ENCODE measurements at regions not wholly inside any gene's neighbourhood (a gene's known extent, or its start where the extent isn't known, plus 50 kb on each side); places are given as distances from the start of the nearest gene placed in this dataset.

DNA sequence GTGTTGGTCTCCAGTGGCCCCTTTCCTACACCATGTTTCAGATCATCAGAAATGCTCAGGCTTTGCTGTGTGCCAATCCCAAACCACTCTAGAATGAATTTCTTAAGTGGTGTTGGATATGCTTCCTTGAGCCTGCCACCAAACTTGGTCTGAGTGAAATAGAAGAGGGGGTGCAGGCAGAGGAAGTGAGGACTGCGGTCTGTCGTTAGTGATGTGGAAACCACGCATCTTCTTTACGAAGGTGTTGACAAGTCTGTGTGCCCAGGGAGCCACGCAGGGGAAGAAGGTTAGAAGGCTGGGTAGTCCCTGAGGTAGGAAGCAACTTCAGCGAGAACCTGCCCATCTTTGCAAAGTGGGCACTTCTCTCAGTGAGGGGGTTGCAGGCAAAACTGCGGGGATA lies 187.4 kb upstream of the NAV2 start:
- intact Hi-C loops (cut with DNase I; ENCODE audit: low total_unique reads), result no loop called here
- DNase-seq (ENCODE audit: low spot score in 2 of 2), result no peak
- 82 to 87% methylated on average over 7 of the region's 7 CpGs for WGBS, 2 donors
- no peak overlapping the region for H3K4me3 ChIP-seq (ENCODE audit: low read depth, poor library complexity, severe bottlenecking)
- TF ChIP-seq POLR2A (IDR thresholded peaks at IDR 0.05), result no peak

DNA sequence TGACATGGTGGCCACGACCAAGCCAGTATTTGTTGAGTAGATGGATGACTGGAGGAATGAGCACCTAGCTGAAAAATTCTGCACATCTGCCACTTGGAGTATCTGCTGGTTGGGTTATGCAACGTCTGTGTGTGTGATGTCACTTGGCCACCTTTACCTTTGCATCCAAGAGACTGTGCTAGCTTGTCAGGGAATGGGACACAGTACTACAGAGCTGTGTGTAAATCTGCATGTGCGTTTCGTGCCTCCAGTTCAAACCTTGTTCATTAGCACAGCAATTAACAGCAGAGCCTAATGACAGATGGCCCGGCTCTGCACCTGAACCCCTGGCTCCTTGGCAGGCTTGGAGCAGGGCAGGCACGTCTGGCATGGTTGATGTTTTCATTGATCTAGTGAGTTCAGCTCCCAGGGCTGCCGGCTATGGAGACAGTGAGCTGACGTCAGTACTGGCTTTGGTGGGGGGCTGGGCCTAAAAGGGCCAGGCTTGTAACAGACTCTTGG lies 188.4 kb upstream of the NAV2 start:
- no peak for DNase-seq (ENCODE audit: low spot score in 2 of 2)
- 25 to 52% methylated on average over 7 to 8 of the region's 8 CpGs for WGBS, 2 donors

DNA sequence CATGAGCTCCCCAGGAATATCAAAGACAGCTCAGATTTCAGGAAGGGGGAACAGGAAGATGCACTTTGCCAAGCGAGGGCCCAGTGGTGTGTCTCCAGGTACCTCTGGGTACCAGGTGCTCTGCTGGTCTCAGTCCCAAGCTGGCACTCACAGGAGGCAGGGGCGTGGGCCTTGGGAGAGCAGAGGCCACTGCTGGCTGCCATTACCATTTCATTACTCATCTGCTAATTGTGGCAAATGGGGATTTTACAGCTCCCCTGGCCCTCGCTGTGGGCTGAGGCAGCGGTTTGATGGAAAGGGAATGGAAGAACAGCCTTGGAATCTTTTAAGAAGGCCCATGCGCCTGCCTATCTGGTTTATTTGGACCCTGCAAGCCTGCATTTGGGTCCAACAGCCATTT lies 192.0 kb upstream of the NAV2 start:
- H3K4me3 ChIP-seq (ENCODE audit: low read depth, poor library complexity, severe bottlenecking), result no peak overlapping the region
- TF ChIP-seq, protein P1, sequence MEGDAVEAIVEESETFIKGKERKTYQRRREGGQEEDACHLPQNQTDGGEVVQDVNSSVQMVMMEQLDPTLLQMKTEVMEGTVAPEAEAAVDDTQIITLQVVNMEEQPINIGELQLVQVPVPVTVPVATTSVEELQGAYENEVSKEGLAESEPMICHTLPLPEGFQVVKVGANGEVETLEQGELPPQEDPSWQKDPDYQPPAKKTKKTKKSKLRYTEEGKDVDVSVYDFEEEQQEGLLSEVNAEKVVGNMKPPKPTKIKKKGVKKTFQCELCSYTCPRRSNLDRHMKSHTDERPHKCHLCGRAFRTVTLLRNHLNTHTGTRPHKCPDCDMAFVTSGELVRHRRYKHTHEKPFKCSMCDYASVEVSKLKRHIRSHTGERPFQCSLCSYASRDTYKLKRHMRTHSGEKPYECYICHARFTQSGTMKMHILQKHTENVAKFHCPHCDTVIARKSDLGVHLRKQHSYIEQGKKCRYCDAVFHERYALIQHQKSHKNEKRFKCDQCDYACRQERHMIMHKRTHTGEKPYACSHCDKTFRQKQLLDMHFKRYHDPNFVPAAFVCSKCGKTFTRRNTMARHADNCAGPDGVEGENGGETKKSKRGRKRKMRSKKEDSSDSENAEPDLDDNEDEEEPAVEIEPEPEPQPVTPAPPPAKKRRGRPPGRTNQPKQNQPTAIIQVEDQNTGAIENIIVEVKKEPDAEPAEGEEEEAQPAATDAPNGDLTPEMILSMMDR (IDR thresholded peaks at IDR 0.05), result no peak
- TF ChIP-seq POLR2A (IDR thresholded peaks at IDR 0.05), result no peak
- WGBS, 2 donors, result 73 to 76% methylated on average over 5 of the region's 5 CpGs
- intact Hi-C loops (cut with DNase I; ENCODE audit: low total_unique reads), result no loop called here
- DNase-seq (ENCODE audit: low spot score in 2 of 2), result no peak

More for the DNA sequence above, 188.4 kb upstream of the NAV2 start:
- no peak overlapping the region for H3K4me3 ChIP-seq (ENCODE audit: low read depth, poor library complexity, severe bottlenecking)
- no peak for TF ChIP-seq POLR2A (IDR thresholded peaks at IDR 0.05)
- TF ChIP-seq, protein P1 (IDR thresholded peaks at IDR 0.05), result no peak
- intact Hi-C loops (cut with DNase I; ENCODE audit: low total_unique reads), result no loop called here

DNA sequence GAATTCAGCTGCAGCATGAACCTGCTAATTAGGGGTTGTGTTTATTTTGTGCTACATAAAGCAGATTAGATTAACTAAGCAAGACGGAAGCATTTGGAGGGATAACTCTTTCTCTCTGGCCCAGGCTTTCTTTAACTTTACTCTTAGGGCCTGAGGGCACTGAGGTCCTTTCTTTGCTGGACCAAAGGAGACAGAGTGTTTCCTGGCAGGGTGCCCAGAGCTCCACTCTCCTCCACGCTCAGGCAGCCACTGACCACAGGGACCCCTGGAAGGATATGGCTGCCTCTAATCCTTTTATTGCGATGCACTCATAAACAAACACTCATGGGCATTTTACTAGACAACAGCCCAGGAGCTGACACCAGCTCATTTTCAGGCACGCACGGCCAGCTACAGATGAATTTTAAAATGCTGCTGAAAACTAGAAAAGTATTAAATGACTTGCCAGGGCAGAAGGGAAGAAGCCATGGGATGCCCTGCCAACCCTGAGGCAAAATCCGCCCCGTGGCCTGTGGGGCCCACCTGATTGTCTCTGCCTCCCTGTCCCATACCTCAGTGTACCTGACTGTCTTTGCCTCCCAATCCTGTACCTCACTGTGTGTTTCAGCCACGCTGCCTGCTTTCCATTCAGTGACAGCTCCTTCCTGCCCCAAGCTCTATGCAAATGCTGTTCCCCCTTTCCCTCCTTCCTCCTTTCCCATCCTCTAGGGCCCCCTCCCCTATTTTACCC lies 192.6 kb upstream of the NAV2 start:
- TF ChIP-seq POLR2A (IDR thresholded peaks at IDR 0.05), result no peak
- TF ChIP-seq, protein P1 (IDR thresholded peaks at IDR 0.05), result no peak
- intact Hi-C loops (cut with DNase I; ENCODE audit: low total_unique reads), result no loop called here
- WGBS, 2 donors, result 69 to 79% methylated on average over 8 of the region's 8 CpGs
- no peak overlapping the region for H3K4me3 ChIP-seq (ENCODE audit: low read depth, poor library complexity, severe bottlenecking)
- DNase-seq (ENCODE audit: low spot score in 2 of 2), result no peak

DNA sequence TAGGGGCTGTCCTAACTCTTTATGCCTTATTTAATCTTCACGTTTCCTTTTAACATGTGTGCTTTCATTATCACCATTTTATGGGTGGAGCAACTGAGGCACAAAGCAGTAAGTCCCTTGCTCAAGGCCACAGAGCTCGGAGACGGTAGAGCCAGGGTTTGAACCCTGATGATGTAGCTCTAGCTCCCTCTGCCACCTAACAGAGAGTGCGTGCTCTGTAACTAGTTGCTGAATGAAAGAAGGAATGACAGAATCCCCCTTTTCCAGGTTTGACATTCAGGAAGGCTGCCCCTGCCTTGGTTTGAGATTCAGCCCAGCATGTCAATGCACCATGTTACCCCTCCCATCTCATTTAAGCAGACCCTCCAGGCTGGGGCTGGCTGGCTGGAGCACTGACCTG lies 193.3 kb upstream of the NAV2 start:
- no peak for TF ChIP-seq POLR2A (IDR thresholded peaks at IDR 0.05)
- intact Hi-C loops (cut with DNase I; ENCODE audit: low total_unique reads), result no loop called here
- no peak overlapping the region for H3K4me3 ChIP-seq (ENCODE audit: low read depth, poor library complexity, severe bottlenecking)
- 68 to 90% methylated on average over 4 of the region's 4 CpGs for WGBS, 2 donors
- DNase-seq (ENCODE audit: low spot score in 2 of 2), result no peak

DNA sequence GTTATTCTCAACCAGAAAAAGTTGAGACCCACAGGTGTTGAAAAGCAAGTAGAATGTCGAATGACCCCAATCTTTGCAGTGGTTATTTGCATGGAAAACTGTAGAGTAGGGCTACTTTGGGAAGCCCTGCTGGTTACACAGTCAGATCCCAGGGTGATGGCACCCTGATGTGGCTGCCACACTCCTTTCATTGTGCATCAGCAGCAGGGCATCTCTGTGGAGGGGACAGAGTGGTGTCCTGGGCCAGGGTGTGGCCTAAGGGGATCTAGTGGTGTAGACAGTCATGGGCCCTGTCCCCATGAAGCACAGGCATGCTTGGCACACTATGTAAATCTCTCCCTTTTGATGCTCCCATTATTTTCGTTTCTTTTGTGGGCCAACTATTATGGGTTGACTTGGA lies 199.4 kb upstream of the NAV2 start:
- intact Hi-C loops (cut with DNase I; ENCODE audit: low total_unique reads), result no loop called here
- no peak for DNase-seq (ENCODE audit: low spot score in 2 of 2)
- TF ChIP-seq POLR2A (IDR thresholded peaks at IDR 0.05), result no peak
- no peak overlapping the region for H3K4me3 ChIP-seq (ENCODE audit: low read depth, poor library complexity, severe bottlenecking)
- 75 to 83% methylated on average over 2 of the region's 2 CpGs for WGBS, 2 donors

DNA sequence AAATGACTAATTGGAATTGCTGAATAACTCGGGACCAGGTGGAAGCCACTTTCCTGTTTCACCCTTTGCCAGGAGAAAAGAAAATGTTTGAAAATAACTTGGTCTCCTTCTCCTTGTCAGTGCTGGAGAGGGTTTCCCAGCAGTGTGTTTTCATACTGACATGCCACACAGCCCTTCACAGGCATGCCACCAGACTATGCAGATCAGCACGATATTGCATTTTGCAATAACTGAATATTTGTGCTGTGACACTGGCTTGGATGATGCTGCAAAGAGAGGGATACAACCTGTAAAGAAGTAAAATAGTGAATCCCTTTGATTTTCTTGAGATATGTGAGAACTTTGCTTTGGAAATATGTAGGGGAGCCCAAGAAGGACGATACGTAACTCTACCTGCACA lies 200.0 kb upstream of the NAV2 start:
- intact Hi-C loops (cut with DNase I; ENCODE audit: low total_unique reads), result no loop called here
- TF ChIP-seq, protein P1 (IDR thresholded peaks at IDR 0.05), result no peak
- TF ChIP-seq POLR2A (IDR thresholded peaks at IDR 0.05), result no peak
- WGBS, 2 donors, result 74 to 82% methylated on average over 4 of the region's 4 CpGs
- no peak overlapping the region for H3K4me3 ChIP-seq (ENCODE audit: low read depth, poor library complexity, severe bottlenecking)
- no peak for DNase-seq (ENCODE audit: low spot score in 2 of 2)
